ENCODE measurements at regions not wholly inside any gene's neighbourhood (a gene's known extent, or its start where the extent isn't known, plus 50 kb on each side); places are given as distances from the start of the nearest gene placed in this dataset.
A peak's percentile ranks its signal among the peaks of the same experiment; 100 is the strongest.

DNA sequence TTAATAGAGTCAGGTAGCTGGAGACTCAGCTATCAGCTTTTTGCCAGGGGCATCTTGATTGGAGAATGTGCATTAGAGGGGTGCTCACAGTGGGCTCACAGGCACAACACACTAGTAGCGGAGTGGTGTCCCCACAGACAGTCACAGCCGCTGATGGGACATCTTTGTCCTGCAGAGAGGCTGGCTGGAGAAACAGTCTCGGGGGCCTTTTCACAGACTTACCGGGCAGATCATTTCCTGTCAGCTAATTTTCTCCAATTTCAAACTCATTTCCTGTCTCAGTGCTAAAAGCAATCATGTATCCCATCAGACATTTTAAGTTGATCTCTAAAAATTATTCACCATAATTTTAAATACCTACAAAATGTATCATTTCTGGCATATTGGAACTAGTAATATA, 562.6 kb downstream of the DCDC2C start:
- DNase-seq = no peak

DNA sequence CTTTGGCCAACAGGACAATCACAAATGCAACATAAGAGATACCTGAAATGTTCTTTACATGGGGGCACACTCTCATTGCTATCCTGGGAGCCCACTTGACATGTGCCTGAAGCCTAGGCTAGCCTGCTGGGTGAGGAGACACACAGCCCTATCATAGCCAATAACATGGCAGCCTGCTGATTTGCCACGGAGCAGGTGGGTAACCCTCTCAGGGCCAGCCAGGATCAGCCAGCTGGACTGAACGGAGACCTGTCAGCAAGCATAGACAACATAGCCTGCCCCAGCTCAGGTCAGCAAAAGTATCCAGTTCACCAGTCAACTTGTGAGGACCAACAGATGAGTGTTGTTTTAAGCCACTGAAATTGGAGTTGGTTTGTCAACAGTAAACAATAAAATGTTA, 566.5 kb downstream of the DCDC2C start:
- DNase-seq = no peak

DNA sequence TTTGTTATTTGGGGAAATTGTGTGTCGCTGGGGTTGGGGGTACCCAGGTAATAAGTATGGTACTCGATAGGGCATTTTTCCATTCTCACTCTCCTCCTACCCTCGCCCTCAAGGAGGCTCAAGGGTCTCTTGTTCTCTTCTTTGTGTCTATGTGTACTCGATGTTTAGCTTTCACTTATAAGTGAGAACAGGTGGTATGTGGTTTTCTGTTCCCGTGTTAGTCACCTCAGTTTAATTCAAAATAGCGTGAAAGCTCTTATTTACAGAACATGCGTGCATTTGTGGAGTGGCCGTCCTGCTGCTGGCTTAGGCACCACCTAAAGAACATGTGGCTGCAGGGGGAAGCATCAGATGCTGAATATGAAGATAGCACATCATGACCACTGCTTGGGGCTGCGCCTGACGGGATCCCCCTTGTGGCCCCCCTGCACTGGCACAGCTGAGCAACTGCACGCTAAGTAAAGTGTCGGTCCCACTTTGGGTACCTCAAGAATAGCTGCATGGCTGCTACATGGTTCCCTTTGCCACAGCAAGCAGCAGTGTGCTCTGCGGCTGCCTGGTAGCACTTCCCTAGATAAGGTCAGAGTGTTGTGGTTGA, 569.0 kb downstream of the DCDC2C start:
- no peak for DNase-seq

DNA sequence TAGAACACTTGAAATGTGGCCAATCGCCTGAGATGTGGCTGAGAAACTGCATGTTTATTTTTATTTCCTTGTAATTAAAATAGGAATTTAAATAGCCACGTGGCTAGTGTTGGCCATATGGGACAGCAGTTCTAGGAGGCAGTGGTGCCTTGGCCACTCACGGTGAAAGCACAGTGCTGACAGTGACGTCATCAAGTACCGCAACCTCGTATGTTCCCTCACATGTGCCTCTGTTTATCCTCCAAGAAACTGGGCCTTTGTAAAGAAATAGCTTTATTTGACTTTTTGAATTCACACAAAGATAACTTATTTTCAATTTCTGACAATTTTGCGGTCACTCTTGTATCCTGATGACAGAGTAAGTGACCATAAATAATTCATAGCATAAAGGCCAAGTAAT, 575.0 kb downstream of the DCDC2C start:
- no peak for DNase-seq

DNA sequence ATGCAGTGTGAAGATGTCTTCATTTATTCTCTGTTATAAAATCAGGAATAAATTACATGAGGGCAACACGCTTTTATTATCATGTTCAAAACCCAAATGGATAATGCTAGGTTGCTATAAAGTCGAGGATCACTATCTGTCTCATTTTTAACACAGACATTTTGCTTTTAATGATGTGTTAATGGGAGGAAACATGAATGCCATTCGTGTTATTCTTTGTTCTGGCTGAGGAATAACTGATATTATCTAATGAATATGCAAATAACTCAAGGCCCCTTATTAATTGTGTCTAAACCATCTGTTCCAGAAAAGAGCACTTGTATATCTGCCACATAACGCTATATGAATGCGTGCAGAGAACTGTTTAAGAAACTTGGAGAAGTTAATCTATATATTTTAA, 576.1 kb downstream of the DCDC2C start:
- DNase-seq = no peak

DNA sequence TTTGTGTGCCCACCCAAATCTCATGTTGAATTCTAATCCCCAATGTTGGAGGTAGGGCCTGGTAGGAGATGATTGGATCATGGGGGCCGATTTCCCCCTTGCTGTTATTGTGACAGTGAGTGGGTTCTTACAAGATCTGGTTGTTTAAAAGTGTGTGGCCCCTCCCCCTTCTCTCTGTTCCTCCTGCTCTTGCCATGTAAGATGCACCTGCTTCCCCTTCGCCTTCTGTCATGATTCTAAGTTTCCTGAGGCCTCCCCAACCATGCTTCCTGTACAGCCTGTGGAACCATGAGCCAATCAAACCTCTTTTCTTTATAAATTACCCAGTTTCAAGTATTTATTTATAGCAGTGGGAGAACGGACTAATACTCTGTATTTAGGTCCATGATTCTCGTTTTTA, 588.1 kb downstream of the DCDC2C start:
- no peak for DNase-seq

DNA sequence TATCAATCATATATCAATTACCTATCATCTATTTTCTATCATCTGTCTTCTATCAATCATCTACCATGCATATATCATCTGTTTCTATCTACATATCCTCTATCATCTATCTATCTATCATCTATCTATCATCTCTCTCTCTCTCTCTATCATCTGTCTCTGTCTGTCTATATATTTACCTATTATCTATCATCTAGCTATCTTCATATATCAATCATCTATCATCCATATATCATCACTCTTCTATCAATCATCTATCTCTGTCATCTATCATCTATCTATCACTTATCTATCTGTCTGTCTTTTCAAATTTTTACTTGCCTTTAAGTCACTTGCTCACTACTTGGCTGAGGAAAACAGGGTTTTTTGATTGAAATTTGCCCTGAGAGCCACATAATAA, 592.3 kb downstream of the DCDC2C start:
- no peak for DNase-seq

DNA sequence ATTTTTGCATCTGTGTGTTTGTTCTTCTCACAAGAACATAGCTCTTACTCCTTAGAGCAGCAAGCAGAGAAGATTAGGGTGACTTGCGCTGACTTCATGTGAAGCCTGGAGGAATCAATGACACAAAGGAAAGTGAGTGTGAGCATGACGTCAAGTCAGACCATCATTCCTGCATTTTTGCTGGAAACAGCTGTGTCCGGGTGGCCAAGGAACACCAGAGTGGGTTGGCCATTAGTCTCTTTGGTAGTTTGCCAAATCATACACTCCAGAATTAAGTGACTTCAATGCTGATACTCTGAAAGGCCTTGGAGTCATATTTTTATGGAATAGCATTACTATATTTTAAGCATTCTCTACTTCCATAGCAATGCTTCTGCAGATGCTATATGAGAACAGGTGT, 597.2 kb downstream of the DCDC2C start:
- DNase-seq = no peak

DNA sequence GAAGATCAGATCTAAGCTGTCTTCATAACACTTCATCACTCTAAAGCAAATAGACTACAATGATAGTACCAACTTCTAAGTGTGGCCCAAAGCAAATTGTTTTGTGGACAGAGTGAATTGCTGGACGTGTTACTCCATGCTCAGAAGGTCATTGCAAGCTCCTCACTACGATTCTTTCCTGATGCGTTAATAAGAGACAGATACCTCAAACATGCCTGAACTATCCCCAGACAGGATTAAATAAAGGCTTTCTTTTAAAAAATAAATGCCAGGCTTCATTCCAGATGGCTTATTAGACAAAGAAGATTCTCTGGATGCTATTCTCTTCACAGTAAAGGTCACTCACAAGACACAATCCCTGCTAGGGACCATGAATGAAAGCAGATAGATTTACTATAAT, 621.2 kb downstream of the DCDC2C start:
- DNase-seq = no peak

DNA sequence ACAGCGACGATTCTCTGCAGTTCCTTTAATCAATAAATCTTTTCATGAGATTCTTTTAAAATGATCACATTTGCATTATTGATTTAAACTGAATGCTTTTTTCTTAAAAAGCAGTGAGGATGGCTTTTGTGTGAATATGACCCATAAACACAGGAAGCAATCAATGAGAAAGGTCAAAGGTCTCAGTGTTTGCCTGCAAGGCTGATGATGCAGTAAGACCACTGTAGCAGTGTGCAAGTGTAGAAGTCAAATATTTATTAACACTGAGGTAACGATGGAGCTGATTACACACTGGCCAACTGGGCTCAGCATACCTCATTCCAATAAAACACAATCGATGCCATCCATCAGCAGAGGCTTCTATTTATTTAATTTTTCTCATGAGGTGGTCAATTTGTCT, 633.5 kb downstream of the DCDC2C start:
- DNase-seq = no peak

DNA sequence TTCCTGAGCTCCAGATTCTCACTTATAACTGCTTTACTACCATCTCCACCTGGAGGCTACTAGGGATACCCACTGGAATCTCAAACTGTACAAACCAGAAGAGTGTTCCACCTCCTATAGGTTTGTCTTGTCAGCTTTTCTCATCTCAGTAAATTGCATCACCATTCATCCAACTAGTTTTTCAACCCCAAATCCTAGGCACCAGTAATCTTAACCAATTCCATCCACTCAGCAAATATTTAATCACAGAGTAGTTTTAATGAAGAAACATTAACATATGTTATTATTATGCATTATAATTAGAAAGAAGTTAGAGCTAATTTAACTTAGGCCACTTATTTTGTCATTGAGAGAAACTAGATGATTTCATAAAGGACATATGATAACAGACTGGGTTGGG, 635.0 kb downstream of the DCDC2C start:
- no peak for DNase-seq

DNA sequence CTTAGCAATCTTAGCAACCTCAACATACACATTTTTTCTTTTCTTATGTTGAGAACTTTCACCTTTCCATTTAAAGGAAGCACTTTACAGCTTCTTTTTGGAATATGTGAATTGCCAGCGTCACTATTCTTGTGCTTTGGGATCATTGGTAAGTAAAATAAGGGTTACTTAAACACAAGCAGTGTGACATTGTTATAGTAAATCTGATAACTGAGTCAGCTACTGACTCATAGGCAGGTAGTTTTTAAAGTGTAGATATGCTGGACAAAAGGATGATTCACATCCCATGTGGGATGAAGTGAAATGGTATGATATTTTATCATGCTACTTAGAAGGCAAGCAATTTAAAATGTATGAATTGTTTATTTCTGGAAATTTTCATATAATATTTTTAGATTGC, 637.2 kb downstream of the DCDC2C start:
- DNase-seq = no peak

DNA sequence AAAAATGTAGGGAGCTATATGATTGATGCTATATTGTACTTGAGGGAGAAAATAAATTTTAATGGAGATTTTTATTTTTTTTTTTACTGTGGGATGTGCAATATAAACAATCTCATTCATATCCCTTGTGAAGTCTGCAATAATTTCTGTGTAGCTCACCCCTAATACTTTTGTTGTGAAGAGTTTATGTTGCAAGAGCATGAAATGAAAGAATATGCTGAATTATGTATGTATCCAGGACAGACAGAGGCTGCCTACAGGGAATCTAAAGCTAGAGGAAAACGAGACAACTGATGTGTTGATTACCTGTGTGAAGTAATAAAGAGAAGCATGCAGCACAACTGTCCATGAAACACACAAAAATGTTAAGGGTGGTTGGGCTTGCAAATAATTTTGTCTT, 643.3 kb downstream of the DCDC2C start:
- DNase-seq = no peak

DNA sequence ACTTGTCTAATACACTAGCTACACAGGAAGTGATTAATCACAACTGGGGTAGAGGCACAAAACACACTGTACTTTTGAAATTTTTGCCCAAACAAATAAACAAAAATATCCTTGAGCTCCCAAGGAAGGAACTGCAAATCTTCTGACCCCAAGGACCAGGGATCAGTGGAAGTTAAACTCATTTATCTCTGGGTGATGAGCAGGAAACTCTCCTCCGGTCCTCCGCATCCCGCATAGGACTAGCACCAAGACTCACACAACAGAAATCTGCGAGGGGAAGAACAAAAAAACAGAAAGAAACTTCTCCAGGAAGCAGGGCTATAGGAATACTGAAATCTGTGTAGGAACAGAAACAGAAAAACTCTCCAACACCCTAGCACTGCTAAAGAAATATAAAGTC, 650.3 kb downstream of the DCDC2C start:
- no peak for DNase-seq

DNA sequence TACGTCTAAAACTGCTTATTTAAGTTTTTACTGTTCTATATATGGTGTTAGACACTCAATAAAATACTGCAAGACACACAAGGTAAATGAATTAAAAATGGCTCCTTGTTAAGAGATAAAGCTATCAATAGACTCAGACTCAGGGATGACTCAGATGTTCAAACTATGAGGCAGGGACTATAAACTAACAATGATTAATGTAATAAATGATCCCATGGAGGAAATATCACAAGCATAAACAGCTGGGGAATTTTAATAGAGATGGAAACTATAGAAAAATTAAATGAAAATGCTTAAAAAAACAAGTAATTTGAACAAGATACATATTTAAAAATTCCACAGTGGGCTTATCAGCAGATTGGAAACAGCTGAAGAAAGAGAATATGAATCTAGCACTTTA, 650.8 kb downstream of the DCDC2C start:
- no peak for DNase-seq

DNA sequence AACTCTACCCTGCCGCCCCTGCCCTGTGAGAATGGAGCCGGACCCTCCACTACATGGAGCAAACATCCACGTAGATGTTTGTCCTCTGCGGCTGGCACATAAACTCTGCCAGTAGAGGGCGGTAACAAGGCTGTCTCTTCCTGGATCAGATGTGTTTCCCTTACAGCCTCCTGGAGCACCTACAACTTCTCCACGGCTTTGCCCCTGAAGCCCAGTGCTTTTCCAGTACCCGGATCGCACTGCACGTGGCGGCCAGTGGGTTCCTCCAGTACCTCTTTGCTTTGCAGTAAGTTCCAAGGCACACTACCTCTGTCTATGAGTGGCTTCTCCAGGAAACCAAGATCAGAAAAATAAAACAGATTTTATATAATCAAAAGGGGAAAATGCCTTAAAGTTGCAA, 651.3 kb downstream of the DCDC2C start:
- peak; percentile 56 for DNase-seq

DNA sequence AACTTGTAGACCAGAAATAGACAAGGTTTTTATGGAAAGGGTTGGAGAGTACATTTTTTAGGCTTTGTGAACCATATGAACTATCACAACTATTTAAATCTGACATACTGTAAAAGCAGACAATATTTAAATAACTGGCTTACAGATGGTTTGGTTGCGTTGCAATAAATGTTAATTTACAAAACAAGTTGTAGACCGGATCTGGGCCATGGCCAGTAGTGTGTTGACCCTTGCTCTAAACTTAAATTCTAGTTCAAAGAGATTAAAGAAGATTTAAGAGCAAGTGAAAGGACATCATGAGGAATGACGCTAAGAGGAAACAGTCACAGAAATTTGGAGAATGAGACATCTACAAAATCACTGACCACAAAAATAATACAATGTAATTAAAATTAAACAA, 652.7 kb downstream of the DCDC2C start:
- no peak for DNase-seq

DNA sequence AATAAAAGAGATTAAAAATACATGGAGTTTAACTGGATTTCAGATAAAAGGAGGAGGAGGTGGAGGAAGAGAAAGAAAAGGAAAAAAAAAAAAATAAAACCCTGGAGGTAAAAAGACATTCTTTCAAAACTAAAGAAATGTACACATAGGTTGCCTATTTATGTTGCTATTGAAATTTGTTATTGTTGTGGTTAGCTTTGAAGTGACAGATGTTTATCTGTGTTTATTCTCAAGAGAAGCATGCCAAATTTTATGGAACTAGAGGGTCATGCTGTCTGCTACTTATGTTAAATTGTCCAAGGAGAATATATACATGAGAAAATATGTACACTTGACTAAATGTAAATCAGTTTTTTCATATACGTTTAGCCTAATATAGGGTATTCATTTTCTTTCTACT, 653.2 kb downstream of the DCDC2C start:
- no peak for DNase-seq

DNA sequence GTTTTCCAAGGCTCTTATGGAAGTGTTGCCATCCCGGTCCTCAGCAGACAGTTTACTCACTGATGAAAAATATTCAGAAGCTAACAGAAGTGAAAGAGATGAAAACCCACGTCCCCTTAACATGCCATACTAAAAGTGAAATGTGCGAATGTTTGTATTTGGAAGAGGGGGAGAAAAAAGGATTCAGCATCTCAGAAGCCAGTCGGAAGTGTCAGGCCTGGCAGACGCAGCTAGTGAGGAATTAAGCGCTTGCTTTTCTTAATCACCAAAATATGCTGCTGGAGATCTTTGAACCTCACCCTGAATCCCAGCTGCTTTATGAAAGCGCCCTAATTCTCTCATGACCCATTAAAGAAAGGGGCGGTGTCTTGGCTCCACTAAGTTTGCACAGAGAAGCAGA, 653.7 kb downstream of the DCDC2C start:
- DNase-seq = no peak

DNA sequence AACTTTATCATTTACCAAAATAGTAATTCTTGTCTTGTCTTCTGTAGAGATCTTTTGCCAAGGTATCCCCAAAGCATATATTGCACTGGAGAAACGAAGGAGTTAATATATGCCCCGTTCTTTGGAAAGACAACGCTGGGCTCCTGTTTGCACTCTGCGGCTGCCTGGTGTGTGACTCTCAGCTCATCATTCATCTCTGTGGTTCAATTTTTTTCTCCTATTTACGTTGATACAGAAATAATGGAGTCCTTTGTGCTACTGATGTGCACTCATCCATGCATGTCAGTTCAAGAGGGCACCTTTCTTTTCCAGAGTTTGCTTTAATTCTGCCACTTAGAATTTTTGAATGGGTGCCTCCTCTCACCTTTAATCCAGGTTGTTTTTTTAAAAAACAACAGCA, 655.5 kb downstream of the DCDC2C start:
- DNase-seq = no peak

DNA sequence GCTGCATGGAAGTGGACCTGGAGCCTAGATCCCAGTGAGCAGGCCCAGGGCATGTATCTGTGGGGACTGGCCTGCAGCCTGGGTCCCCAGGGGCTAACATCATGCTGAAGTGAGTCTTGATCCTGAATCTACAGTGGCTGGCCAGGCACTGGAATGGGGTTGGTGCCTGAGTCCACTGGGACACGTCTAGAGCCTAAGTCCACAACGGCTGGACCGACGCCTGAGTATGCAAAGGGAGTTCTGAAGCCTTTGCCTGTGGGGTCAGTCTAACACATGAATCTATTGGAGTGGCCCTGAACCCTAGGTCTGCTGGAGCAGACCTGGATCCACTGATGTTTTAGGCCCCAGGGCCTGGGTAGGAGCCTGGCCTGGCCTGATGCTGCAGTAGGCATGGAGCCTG, 665.5 kb downstream of the DCDC2C start:
- no peak for DNase-seq

DNA sequence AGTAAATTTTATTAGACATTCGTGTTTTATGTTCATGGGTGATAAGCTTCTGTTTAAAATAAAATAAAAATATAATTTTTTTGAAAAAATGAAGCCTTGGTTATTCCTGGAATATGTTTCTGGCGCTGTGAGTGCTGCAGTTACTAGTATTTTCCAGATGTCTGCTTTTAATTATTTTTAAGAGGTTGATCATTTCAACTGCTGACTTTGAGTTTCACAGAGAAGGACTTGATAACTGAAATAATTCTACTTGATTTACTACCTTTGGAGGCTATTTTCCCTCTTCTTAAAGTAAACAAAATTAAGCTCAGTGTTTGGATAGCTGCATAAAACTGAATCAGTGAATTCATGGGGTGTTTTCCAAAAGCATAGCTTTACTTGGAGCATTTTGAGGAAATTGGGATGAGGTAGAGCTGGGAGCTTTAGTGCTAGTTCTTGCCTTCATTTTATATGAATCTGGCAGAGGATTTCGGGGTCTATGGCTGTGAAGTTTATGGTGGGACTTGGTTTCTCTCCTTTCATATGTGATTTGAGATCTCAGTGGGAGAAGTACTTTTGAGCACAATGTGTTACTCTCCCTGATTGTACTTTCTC, 666.5 kb downstream of the DCDC2C start:
- DNase-seq = no peak

DNA sequence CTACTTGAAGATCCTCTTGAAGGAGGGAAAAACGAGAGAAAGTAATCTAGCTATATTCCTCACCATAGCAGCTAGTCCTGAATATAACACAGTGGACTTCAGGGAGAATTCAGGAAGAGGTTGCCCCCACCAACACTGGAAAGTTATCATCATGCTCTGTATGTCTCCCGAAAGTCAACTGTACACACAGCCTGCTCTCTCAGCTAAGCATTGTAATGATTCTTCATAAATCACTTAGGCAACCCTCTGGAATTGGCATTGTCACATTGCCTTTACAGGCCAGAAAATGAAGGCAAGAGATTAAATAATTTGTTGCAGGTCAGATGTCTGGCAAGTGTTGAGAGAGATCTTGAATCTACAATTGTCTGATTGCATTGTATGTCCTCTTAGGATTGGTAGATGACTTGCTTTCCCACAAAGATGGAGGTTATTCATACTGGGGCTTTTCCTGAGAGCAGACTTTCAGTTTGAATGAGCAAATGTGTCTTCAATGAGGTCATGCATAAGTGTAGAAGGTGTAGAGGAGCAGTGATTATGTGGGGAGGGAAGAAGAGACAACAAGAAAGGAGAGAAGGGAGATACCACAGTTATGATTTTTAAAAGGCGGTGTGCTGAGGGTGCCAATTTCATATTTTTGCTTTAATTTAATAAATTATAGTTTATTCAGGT, 667.2 kb downstream of the DCDC2C start:
- no peak for DNase-seq

DNA sequence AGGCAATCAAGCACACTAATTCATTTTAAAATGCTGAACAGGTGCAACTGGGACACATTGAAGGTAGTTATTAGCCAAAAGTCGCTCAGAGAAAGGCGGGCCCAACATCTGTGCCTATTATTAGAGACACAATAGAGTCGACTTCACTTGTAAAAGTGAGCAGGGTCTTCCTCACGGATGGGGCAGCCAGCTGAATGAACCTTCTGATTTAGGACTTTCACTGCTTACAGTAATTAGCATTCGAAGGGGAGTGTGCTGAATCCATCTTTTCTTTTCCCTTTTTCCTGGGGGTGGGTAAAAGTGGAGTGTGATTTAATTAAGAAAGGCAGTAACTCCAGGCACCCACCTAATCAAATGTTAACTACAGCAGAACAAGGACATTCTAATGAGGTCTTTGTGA, 677.7 kb downstream of the DCDC2C start:
- no peak for DNase-seq

DNA sequence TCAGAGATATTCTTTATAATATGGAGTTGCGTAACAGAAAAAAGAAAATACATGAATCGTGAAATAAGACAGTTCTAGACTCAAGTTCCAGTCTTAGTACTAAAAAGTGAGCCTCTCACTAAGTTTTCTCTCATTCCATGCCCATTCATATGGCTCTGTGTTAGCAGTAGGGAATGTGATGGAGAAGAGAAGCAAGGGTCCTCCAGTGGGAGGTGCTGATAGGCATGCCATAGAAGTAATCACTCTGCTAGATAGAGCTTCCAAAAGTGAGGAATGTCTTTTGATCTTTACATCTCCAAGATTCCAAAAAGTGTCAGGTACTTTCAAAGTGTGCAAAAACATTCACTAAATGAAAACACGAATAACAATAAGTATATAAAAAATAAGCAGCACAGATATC, 678.4 kb downstream of the DCDC2C start:
- no peak for DNase-seq

All from RPMI8226 (cell line).